Activated CD4-positive, alpha-beta T cell treated with anti-CD3 and anti-CD28 coated beads for 1 hour (primary cell): ENCODE measurements at regions not wholly inside any gene's neighbourhood (a gene's known extent, or its start where the extent isn't known, plus 50 kb on each side); places are given as distances from the start of the nearest gene placed in this dataset.
"Not testable (repeated sequence)": the region's sequence is repeated elsewhere in the genome, so short reads cannot be mapped to it uniquely, and the experiment has no call there.

ENCODE experiments used
- DNase-seq: peaks from one replicate; pipeline ENCODE4 v3.0.0-alpha.2; 2020

DNA sequence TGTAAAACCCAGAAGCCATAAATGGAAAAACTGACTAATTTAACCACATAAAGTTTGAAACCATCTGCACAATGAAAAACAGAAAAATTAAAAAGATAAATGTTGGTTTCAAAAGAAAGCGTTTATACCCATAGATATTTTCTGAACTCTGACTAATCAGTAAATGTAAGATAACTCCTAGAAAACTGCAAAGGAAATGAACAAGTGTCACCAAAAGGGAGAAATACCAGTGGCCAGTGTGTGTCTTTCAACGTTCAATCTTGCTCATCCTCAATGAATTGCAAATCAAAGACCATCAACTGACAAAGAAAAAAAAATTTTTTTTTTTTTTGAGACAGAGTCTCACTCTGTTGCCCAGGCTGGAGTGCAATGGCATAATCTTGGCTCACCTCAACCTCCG lies 180.1 kb downstream of the SYK start:
- DNase-seq, result no peak

DNA sequence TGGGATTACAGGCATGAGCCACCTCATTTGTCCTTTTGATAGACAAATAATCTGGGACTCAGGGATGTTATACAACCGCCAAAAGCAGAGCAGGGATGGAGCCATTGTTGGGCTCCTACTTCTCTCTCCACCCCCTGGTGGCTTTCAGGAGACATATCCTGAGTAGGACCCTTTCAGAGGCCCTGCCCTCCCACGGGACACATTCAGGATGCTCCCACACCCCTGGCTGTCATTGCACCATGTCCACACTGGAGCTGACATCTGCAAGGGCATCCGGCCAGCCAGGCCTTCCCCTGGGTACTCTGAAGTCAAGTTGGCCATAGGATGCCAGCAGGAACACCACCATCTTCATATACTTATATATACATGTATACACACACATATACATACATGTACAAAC lies 181.8 kb downstream of the SYK start:
- DNase-seq, result no peak

DNA sequence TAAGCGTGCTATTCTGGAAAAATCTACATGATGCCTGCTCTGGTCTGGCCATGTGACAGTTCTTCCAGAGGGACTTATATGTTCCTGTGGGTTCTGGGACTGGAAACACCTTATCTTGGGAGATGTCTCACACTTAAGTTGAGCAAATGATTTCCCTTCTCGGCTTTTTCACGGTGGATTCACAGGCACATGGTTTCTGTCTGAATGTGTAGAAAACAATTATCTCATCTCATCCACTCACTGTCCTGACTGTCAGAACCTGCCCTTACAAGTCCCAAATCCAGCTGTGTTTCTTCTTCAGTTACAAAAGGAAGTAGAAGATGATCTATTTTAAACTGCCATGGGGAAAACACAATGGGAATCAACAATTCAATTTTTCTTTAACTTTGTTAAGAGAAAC lies 184.0 kb downstream of the SYK start:
- DNase-seq, result no peak

DNA sequence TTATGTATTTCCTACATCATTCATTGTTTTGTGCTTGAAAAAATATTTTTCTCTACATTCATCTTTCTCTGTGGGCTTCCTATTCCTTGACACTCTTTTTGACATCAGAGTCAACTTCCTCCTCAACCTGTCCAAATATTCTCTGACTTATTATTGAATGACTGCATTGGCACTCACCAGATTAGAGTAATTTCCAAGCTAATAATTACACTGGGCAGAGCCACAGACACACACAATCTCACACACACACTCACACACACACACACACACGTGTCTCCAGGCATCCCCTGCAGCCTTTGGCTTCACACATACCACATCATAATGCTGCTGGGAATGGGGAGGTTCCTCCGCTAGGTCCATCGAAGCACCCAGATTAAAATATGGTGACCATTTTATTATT lies 184.5 kb downstream of the SYK start:
- DNase-seq, result no peak

DNA sequence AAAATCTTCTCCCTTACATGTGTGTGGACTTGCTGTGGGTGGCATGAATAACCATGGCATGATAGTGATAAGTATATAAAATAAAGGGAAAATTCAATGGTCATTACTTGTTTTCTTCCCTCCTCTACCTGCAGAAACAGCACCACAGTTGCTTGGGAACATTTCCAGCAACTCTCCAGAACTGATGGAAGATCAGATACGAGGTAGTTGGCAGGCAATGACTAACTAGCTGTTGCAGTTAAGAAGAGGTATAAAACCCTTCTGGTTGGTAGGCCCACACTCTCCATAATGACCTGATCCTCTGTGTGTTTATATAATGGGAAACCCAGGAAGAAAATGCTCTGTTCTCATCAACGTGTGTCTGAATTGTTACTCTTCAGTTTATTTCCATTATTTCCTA lies 185.9 kb downstream of the SYK start:
- no peak for DNase-seq

DNA sequence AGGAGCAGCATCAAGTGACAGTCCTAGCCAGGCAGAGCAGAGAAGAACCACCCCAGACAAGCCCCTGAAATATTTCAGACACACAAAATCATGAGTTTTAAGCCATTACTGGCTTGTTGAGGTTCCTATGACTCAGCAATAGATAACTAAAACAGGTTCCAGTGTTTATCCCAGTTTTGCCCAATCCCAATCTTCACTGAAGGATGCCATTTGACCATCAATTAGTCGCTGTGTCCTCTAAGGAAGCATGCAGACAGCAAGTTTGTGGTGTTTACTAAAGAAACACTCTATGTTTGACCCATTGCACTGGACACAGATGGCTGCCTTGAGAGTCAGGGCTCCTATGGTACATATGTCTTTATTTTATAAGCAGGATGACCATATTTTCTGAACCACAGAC lies 186.7 kb downstream of the SYK start:
- DNase-seq, result no peak

DNA sequence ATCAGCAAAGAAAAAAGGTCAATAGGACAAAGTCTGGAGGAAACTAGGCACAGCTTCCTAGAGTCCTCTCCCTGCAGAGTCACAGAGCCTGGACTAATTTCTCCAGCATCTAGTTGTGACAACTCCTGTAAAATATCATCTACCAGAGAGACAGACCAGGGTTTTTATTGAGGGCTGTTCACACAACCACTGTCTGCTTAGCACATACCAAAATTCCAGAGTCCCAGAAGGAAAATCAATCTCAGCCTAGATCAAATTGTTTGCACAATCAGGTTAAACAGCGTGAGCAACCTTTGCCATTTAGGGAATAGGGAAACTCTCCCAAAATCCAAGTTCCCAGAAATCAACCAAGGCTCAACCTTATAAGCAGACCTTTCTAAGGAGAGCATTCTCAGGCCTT lies 190.3 kb downstream of the SYK start:
- no peak for DNase-seq

DNA sequence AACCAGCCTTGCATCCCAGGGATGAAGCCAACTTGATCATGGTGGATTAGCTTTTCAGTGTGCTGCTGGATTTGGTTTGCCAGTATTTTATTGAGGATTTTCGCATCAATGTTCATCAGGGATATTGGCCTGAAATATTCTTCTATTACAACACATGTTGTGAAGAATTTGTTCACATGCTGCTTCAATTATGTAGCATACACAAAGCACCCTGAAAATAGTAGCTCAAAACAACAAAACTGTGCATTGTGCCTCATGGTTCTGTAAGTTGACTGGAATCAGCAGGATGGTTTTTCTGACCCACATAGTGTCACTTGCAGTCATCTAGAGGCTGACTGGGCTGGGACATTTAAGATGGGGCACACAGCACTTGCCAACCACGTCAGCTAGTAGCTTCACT lies 193.9 kb downstream of the SYK start:
- DNase-seq, result no peak

DNA sequence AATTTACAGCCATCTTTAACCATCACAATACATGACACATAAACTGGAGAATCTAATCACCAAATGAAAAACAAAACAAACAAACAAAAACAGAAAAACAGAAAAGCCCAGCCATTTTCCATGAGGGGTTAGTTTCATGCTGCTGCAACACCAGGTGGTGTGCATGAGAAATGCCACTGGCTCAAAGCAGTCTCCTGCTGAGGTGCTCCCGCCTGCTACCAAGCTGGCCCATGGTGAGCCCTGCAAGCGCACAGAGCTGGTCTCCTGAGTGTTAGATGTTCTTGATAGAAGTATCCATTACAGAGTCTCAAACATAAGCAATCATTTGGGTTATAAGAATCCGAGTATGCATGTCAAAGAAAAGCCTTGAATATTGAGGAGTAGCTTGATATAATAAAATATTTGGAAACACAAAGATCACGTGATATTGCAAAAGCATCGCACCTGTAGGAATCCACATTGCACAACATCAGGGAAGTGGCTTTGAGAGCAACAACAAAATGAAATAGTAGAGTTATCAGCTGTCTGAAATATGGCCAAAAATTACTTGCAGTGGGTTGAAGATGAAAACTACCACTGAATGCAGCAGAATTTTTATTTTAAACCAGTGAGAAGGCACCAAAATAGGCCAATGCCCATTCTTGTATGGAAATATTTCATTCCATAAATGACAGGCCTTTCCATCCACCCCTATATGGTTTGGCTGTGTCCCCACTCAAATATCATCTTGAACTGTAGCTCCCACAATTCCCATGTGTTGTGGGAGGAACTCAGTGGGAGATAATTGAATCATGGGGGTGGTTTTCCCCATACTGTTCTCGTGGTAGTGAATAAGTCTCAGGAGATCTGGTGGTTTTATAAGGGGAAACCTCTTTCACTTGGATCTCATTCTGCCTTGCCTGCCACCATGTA lies 194.8 kb downstream of the SYK start:
- DNase-seq, result no peak

DNA sequence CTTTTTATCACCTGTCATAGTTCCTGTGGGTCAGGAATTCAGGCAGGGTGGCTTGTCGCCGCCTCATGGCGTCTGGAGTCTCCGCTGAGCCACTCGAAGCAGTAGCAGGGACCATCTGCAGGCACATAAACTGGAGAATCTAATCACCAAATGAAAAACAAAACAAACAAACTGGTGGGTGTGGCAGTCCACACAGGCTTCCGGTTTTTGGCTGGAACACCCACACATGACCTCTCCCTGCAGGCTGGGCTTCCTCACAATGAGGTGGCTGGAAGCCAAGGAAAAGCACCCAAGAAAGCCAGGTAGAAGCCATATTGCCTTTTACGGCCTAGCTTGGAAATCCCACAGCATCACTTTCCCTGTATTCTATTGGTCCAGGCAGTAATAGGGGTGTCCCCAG lies 197.0 kb downstream of the SYK start:
- DNase-seq, result no peak

DNA sequence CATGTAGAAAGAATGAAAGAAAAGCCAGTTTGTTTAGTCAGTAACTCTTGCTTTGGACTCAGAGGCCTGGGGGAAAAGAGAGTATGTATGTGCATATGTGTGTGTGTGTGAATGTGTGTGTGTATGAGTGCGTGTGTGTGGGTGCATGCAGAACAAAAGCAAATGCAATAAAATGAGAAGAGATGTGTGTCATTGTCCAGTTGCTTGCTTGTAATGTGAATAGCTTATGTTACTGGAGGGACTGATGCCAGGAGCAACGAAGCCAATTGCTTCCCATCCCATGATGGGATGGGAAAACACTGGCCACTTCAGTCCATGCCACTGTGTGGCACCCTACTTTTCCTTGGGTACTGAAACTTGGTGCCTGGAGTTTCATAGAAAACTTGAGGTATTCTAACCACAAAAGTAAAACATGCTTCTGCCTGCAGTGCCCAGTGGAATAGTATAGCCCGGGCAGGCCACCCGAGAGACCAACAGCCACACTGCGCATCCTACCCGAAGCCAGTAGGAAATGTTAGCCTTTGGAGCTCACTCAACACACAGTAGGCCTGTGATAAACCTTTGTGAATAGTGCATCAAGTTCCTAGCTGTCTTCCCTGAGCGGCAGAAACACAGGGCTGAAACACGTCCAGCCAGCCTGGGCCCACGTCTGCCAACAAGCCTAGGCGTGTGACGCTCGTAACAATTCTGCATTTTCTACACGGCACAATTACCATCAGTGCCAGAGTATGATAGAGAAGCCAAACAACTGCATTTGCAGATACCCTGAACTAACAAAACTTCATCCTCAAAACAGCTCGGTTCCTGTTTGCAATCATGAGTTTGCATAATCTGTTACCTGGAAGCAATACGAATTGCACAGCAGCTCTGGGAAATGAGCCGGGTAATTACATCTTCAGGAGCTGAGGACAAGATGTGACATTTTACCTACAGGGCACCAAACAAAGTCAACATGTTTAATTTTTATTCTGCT lies 198.1 kb downstream of the SYK start:
- no peak for DNase-seq

DNA sequence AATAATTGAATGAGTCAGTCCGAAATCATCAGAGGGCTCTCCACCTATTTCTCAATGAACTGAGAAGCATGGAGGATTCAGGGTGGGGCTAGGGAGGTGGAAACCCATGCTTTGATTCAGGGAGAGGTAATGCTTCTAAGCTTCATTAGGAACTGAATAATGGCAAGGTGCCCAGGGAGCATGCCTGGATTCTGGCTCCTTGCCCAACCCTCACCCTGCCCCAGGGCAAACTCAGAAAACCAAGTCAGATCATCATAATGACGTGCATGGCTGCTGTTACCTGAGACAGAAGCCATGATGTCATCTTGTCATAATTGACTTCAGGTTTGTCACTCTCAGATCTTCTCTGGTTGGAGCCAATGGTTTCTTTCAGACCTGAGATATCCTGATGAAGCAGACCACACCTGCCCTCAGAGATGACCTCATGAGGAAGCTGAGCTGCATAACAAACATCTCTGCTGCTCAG lies 199.6 kb downstream of the SYK start:
- DNase-seq, result no peak

DNA sequence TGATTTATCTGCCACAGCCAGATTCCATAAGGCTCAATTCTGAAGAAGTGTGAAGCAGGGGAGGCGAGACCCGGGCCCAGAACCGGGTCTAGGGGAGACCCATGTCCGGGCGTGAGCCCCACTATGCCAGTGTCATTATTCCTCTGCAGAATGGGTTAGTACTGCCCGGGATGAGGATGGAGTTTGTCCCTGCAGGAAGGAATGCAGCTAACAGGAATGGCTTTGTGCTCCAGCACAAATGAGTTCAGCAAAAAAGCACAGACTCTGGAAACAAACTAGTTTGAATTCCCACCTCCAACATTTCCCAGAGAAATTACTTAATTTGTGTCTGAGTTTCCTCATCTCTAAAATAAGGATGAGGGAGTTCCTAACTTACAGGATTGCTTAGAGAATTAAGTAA lies 202.9 kb downstream of the SYK start:
- DNase-seq, result no peak

DNA sequence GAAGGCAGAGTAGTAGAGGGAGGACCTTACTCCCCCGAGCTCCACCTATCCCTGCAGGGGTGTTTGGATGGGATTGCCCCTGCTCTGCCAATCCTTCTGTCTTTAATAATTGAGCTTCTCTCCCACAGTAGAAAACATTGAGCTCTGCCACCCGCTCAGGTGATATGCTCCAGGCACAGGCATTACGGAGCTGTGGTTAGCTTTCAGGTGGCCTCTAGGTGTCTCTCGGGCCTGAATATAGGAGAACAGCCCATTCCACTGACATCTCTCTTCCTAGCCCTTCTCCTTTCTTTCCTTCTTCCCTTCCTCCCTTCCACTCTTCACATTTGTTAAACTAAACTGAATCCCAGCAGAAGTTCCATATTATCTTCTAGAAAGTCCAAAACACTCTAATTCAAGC lies 203.4 kb downstream of the SYK start:
- no peak for DNase-seq

DNA sequence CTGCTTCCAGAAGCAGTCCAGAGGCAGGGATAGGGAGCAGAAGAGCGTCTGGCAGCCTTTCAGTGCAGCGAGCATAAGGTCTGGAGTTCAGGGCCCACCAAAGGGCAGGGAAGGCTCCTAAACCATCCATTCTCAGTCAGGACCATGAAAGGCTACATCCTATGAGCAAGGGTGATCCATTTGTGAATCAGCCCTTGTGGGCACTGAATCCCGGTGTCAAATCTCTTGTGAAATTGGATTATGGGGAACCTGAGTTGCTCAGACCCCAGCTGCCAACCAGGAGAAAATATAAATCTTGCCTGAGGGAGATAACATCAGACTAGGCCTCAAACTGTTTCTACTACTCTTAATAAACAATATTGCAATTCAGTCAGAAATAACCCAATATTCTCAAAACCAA lies 204.4 kb downstream of the SYK start:
- no peak for DNase-seq

DNA sequence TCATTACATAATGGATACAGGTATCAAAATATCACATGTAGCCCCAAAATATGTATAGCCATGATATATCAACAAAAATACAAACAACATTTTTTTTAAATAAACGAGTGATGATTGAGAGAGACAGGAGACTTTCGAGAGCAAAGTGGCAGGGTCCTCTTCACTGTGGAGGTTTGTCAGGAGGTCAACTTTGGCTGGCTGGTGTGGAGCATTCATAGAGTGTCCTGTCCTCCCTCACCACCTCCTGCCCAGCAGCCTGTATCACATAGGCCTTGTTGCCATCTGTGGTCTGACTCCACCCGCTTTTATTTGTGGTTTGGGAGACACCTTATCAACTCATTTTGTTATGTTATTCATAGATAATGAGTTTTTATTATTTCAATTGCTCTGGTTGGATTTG lies 206.9 kb downstream of the SYK start:
- no peak for DNase-seq

DNA sequence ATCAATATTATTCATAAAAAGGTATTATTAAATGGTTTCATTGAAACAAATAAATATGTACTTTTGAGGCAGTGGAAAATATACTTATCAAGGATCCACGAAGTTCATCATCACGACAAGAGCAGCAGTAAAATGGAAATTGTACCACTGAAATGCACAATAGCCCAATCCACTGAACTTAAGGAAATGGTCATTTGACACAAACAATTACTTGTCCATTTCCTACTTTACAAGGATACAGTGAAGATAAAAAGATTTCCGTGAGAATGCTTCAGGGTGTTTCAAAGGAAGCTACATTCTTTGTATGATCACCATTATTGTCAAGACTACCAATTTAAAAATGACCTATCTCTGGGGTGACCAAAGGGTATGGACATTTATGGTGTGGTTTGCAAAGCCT lies 210.3 kb downstream of the SYK start:
- no peak for DNase-seq

DNA sequence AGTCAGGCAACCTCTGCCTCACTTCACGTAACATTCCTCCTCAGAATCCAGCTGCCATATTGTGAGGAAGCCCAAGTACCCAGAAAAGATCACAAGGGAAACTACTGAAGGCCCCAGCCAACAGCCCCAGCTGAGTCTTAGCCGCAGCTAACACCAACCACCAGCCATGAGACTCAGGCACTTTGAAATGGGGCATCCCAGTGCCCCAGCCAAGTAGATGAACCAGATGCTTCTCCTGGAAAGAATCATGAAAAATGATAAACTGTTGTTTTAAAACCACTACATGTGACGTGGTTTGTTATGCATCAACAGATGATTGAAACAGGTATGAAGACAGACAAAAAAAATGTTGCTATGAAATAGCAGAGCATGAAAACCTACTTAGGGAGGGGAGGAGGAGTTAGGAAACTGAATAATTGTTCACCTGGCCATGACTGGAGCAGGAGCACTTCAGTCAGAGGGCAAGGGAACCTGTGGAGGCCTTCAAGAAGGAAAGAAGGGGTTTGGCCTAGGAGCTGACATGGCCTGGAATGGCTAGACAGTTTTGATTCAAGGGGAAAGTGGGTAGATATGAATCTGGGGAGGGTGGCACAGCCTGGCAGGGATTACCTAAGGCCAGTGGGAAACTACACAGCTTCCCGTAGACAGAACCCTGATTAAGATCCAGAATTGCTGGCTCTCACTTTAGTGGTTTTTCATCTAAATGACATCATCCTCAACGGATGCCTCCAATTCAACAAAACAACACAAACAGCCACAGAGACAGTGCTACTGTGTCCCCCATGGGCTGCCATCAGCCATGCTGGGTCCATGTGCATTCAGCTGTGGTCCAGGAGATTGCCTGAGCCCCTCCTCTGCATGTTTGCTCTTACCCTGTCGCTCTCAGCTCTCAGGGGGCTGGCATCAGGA lies 211.6 kb downstream of the SYK start:
- no peak for DNase-seq

DNA sequence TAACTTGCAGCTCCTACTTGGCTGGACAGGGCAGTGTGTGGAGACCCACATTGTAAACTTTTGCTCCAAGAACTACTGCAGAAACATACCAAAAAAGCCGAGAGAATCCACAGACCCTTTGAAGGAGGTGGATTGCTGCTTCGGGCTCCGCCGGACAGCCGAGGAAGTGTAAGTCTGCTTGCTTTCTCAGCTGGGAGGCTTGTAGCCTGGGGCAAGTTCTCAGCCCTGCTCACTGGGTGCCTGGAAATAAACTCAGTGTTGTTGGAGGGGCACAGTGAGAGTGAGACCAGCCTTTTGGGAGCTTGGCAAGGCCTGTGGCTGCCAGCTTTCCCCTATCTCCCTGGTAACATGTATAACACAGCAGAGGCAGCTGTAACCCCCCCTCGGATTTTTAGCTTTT lies 215.6 kb downstream of the SYK start:
- no peak for DNase-seq

DNA sequence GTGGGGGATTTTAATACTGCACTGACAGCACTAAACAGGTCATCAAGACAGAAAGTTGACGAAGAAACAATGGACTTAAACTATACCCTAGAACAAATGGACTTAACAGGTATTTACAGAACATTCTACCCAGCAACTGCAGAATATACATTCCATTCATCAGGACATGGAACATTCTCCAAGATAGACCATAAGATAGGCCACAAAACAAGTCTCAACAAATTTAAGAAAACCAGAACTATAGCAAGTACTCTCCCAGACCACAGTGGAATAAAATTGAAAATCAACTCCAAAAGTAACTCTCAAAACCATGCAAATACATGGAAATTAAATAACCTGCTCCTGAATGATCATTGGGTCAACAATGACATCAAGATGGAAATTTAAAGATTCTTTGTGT lies 218.3 kb downstream of the SYK start:
- DNase-seq, result not testable (repeated sequence)

DNA sequence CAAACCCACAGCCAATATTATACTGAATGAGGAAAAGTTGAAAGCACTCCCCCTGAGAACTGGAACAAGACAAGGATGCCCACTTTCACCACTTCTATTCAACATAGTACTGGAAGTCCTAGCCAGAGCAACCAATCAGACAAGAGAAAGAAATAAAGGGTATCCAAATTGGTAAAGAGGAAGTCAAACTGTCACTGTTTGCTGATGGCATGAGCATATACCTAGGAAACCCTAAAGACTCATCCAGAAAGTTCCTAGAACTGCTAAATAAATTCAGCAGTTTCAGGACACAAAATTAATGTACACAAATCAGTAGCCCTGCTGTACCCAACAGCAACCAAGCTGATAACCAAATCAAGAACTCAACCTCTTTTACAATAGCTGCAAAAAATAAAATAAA lies 220.0 kb downstream of the SYK start:
- DNase-seq, result not testable (repeated sequence)

DNA sequence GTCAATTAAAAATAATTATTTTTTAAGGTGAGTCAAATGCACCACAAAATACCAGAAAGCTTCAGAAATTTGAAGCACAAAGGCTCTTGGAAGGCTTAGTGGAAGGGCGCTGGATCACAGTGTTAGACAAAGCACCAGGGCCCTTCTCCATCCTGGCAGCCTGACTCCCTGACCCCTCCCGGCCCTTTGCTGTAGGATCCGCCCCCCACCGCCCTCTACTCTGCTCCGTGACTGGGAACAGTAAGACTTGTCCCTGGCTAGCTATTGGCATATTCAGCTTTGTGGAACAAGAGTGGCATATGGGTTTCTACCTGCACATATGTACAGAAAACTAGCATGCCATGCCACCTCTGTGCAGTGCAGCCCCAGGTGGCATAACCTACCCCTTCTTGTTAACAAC lies 222.1 kb downstream of the SYK start:
- no peak for DNase-seq

DNA sequence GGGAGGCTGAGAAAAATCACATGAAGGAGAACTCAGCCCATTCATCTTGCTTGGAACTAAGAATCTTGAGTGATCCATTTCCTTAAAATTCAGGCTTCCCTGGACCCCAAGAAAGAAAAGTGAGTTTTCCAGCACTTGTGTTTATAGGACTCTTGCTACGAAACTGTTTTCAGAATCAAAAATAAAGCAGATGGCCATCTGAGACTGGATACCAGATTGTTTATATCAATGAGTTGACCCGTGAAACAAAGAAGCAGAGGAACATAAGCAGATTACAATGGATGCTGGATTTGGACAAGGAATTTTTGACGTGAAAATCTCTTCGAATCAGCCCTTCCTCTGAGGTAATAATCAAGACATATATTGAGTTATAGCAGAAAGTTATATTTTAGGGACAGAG lies 223.2 kb downstream of the SYK start:
- DNase-seq, result no peak
